Hepatic stellate cell (primary cell): ENCODE measurements at regions not wholly inside any gene's neighbourhood (a gene's known extent, or its start where the extent isn't known, plus 50 kb on each side); places are given as distances from the start of the nearest gene placed in this dataset.

Experiments used
- DNase-seq: peaks from one replicate; pipeline ENCODE4 v3.0.0; 2011; ENCODE audit warnings: low spot score

GRCh38 chr7:47221826-47222225 is 360.1 kb downstream of the TNS3 start:
- no peak for DNase-seq

- no peak for DNase-seq
Measured at GRCh38 chr7:47218378-47219176, 363.3 kb downstream of the TNS3 start.

- DNase-seq = no peak
Measured at GRCh38 chr7:47217570-47218360, 364.1 kb downstream of the TNS3 start.

- DNase-seq = no peak
Measured at GRCh38 chr7:47217086-47217485, 364.8 kb downstream of the TNS3 start.

- no peak for DNase-seq
Measured at GRCh38 chr7:47216439-47216838, 365.5 kb downstream of the TNS3 start.

- DNase-seq = no peak
Measured at GRCh38 chr7:47215640-47216039, 366.3 kb downstream of the TNS3 start.

- no peak for DNase-seq
Measured at GRCh38 chr7:47215049-47215448, 366.9 kb downstream of the TNS3 start.

GRCh38 chr7:47213276-47213675 is 368.6 kb downstream of the TNS3 start:
- no peak for DNase-seq

GRCh38 chr7:47211519-47211973 is 370.4 kb downstream of the TNS3 start:
- no peak for DNase-seq

GRCh38 chr7:47210281-47210854 is 371.5 kb downstream of the TNS3 start:
- DNase-seq = no peak

- DNase-seq = no peak
Measured at GRCh38 chr7:47207956-47208355, 374.0 kb downstream of the TNS3 start.

GRCh38 chr7:47204709-47205108 is 377.2 kb downstream of the TNS3 start:
- no peak for DNase-seq

GRCh38 chr7:47202146-47202783 is 379.6 kb downstream of the TNS3 start:
- DNase-seq = no peak

GRCh38 chr7:47198159-47198558 is 383.8 kb downstream of the TNS3 start:
- DNase-seq = no peak

- DNase-seq = no peak
Measured at GRCh38 chr7:47197486-47197885, 384.4 kb downstream of the TNS3 start.

GRCh38 chr7:47196737-47197136 is 385.2 kb downstream of the TNS3 start:
- no peak for DNase-seq

GRCh38 chr7:47196106-47196645 is 385.7 kb downstream of the TNS3 start:
- DNase-seq = no peak

- no peak for DNase-seq
Measured at GRCh38 chr7:47195641-47196040, 386.3 kb downstream of the TNS3 start.

- DNase-seq = no peak
Measured at GRCh38 chr7:47194516-47195057, 387.3 kb downstream of the TNS3 start.

- no peak for DNase-seq
Measured at GRCh38 chr7:47192978-47193377, 388.9 kb downstream of the TNS3 start.

GRCh38 chr7:47191876-47192291 is 390.0 kb downstream of the TNS3 start:
- no peak for DNase-seq

- DNase-seq = no peak
Measured at GRCh38 chr7:47191316-47191715, 390.6 kb downstream of the TNS3 start.
